Tibial nerve (tissue), 4 donors: ENCODE measurements at regions not wholly inside any gene's neighbourhood (a gene's known extent, or its start where the extent isn't known, plus 50 kb on each side); places are given as distances from the start of the nearest gene placed in this dataset.

Experiments
- CTCF ChIP-seq, 5 experiments: fragments of 200-600 bp in 3 of 5; fragments of 450-650 bp in 2 of 5; sonication (generic) in 3 of 5; IDR thresholded peaks; one replicate each; pipeline ENCODE4 v1.5.1; 2016 to 2019; ENCODE audit warnings: antibody characterized with exemption in 5 of 5, mild to moderate bottlenecking in 3 of 5, moderate library complexity in 2 of 5
- EP300 ChIP-seq, 2 donors: sonication (generic); formaldehyde crosslinking; IDR thresholded peaks; one replicate each; pipeline ENCODE4 v1.6.1; 2017; ENCODE audit warnings: antibody characterized with exemption in 2 of 2, mild to moderate bottlenecking in 1 of 2
- POLR2A ChIP-seq, 2 donors: fragments of 450-650 bp; IDR thresholded peaks; one replicate each; pipeline ENCODE4 v1.6.1; 2017; ENCODE audit warnings: antibody characterized with exemption in 2 of 2, mild to moderate bottlenecking in 2 of 2, moderate library complexity in 2 of 2

- TF ChIP-seq CTCF (IDR thresholded peaks at IDR 0.05) (no peak), POLR2A (IDR thresholded peaks at IDR 0.05) (no peak), EP300 (IDR thresholded peaks at IDR 0.05) (no peak)
Measured at GRCh38 chr3:110227991-110228390, 843.6 kb upstream of the NECTIN3 start.
